Loucy (cell line): ENCODE measurements at regions not wholly inside any gene's neighbourhood (a gene's known extent, or its start where the extent isn't known, plus 50 kb on each side); places are given as distances from the start of the nearest gene placed in this dataset.

Experiments used
- CTCF ChIP-seq: fragments of 200-600 bp; sonication (generic); conservative IDR thresholded peaks from 2 replicates; pipeline ENCODE4 v1.5.1; 2014; ENCODE audit warnings: mild to moderate bottlenecking, antibody characterized with exemption, low read length
- EZH2phosphoT487 ChIP-seq: fragments of 200-600 bp; IDR thresholded peaks from 2 replicates; pipeline ENCODE4 v1.6.1; 2018; ENCODE audit warnings: antibody characterized with exemption, mild to moderate bottlenecking, moderate library complexity, borderline replicate concordance

- no peak for TF ChIP-seq CTCF
- no peak for TF ChIP-seq EZH2phosphoT487
Measured at GRCh38 chr14:85453401-85454225, 76.3 kb upstream of the FLRT2 start.
